ENCODE measurements at regions not wholly inside any gene's neighbourhood (a gene's known extent, or its start where the extent isn't known, plus 50 kb on each side); places are given as distances from the start of the nearest gene placed in this dataset.

- no peak for TF ChIP-seq CTCF (conservative IDR thresholded peaks at IDR 0.05; ENCODE audit: low read length)
- no peak for TF ChIP-seq EZH2phosphoT487 (IDR thresholded peaks at IDR 0.05; ENCODE audit: borderline replicate concordance, low read depth, low read length)
Measured at GRCh38 chr7:32679192-32679591, 183.9 kb downstream of the AVL9 start.
